HCT116 (cell line): ENCODE measurements at regions not wholly inside any gene's neighbourhood (a gene's known extent, or its start where the extent isn't known, plus 50 kb on each side); places are given as distances from the start of the nearest gene placed in this dataset.

Experiments used
- EZH2phosphoT487 ChIP-seq: fragments of 200-600 bp; IDR thresholded peaks from 2 replicates; pipeline ENCODE4 v1.6.1; 2018; ENCODE audit warnings: antibody characterized with exemption, borderline replicate concordance
- ZNF274 ChIP-seq: fragments of 200-500 bp; sonication (Bioruptor generic); IDR thresholded peaks from 2 replicates; pipeline ENCODE4 v1.6.1; 2014; ENCODE audit warnings: mild to moderate bottlenecking, low read depth, low read length, inconsistent platforms
- TF ChIP-seq, protein P1 (sequence below), 3 experiments: fragments of 200-600 bp in 1 of 3; sonication (generic) in 1 of 3; IDR thresholded peaks in 2 of 3; conservative IDR thresholded peaks in 1 of 3; 2 replicates each; pipeline ENCODE4 v1.5.1; 2012 to 2017; ENCODE audit warnings: low read depth in 2 of 3, low read length in 2 of 3, antibody characterized with exemption in 1 of 3, borderline replicate concordance in 1 of 3, control low read depth in 1 of 3, mild to moderate bottlenecking in 1 of 3, mixed read lengths in 1 of 3, mixed run types in 1 of 3, moderate library complexity in 1 of 3; ENCODE audit not compliant: insufficient read depth in 1 of 3

GRCh38 chr18:75785834-75786233 is 358.3 kb upstream of the SMIM21 start:
- TF ChIP-seq, protein P1, sequence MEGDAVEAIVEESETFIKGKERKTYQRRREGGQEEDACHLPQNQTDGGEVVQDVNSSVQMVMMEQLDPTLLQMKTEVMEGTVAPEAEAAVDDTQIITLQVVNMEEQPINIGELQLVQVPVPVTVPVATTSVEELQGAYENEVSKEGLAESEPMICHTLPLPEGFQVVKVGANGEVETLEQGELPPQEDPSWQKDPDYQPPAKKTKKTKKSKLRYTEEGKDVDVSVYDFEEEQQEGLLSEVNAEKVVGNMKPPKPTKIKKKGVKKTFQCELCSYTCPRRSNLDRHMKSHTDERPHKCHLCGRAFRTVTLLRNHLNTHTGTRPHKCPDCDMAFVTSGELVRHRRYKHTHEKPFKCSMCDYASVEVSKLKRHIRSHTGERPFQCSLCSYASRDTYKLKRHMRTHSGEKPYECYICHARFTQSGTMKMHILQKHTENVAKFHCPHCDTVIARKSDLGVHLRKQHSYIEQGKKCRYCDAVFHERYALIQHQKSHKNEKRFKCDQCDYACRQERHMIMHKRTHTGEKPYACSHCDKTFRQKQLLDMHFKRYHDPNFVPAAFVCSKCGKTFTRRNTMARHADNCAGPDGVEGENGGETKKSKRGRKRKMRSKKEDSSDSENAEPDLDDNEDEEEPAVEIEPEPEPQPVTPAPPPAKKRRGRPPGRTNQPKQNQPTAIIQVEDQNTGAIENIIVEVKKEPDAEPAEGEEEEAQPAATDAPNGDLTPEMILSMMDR (IDR thresholded peaks at IDR 0.05 in 2 of 3, conservative IDR thresholded peaks at IDR 0.05 in 1 of 3; ENCODE audit: borderline replicate concordance in 1 of 3, insufficient read depth in 1 of 3, low read depth in 2 of 3, low read length in 2 of 3), result no peak
- TF ChIP-seq ZNF274 (no peak), EZH2phosphoT487 (no peak)
